ENCODE measurements at regions not wholly inside any gene's neighbourhood (a gene's known extent, or its start where the extent isn't known, plus 50 kb on each side); places are given as distances from the start of the nearest gene placed in this dataset.

DNA sequence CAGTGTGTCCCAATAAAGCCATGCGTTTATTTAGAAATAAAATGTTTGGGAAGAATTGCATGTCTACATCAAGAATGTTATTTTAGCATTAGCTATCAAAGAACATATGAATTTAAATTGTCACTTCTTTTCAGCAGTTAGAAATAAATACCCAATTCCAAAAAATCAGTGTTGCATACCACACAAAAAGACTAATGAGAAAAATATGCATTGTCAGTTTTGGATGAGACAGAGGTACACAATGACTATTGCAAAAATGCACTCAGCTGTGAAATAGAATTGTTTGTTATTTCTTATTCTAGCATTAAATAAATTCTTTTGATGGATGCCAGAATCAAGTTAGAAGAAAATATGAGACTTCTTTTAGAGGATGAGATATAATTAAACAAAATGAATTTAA lies 833.9 kb downstream of the SLITRK1 start:
- WGBS, 4 donors, result 70 to 86% (median 73%) methylated on average over 1 of the region's 1 CpG
- DNase-seq, result no peak
- H3K27me3 ChIP-seq, result no peaks in the 10 kb centered on the region
- no peaks in the 10 kb centered on the region for H3K36me3 ChIP-seq (replicated peaks in 1 of 2)
- no peak overlapping the region for H3K4me3 ChIP-seq
- H3K27ac ChIP-seq, result no peak overlapping the region
- H3K4me1 ChIP-seq (replicated peaks in 1 of 2), result no peaks in the 10 kb centered on the region
- TF ChIP-seq, protein P1, sequence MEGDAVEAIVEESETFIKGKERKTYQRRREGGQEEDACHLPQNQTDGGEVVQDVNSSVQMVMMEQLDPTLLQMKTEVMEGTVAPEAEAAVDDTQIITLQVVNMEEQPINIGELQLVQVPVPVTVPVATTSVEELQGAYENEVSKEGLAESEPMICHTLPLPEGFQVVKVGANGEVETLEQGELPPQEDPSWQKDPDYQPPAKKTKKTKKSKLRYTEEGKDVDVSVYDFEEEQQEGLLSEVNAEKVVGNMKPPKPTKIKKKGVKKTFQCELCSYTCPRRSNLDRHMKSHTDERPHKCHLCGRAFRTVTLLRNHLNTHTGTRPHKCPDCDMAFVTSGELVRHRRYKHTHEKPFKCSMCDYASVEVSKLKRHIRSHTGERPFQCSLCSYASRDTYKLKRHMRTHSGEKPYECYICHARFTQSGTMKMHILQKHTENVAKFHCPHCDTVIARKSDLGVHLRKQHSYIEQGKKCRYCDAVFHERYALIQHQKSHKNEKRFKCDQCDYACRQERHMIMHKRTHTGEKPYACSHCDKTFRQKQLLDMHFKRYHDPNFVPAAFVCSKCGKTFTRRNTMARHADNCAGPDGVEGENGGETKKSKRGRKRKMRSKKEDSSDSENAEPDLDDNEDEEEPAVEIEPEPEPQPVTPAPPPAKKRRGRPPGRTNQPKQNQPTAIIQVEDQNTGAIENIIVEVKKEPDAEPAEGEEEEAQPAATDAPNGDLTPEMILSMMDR (IDR thresholded peaks at IDR 0.05), result no peak
- intact Hi-C loops (cut with DNase I), result no loop called here
- H3K9me3 ChIP-seq (replicated peaks in 1 of 3), result peaks cover 0 to 9% (median 0%) of the 10 kb centered on the region in 3 donors

DNA sequence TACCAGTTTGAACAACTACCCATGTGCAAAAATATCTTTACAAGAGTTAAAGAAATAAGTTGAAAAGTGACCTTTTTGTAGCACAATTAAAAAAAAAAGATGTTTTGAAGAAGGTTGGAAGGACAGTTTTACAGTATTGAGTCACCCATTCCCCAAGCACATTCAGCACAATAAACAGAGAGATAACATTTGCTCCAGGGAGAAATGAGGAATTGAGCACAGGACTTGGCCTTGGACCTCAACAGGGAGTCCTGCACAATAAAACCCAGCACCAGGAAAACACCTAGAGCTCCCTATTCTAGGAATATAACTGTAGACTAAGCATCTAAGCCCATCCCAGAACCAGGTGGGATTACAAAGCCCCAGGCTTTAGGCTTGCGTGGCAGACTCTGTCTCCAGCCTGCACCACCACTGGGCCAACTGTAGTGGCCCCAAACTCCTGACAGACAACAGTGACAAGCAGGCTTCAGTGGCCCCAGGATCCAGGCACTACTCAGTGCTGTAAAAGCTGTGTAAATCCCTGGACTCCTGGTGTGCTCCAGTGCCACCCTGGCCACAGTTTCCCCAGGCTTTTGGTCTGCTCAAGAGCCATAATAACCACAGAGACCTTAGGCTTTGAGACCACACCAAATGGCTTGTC lies 857.2 kb downstream of the SLITRK1 start:
- TF ChIP-seq POLR2A (IDR thresholded peaks at IDR 0.05), result no peak
- TF ChIP-seq, protein P1 (IDR thresholded peaks at IDR 0.05), result no peak
- Histone ChIP-seq H3K27me3 (no peaks in the 10 kb centered on the region), H3K36me3 (replicated peaks in 1 of 2) (no peaks in the 10 kb centered on the region), H3K4me1 (replicated peaks in 1 of 2) (no peaks in the 10 kb centered on the region), H3K27ac (no peak overlapping the region), H3K9me3 (replicated peaks in 1 of 3) (no peaks in the 10 kb centered on the region), H3K4me3 (no peak overlapping the region)
- WGBS, 4 donors, result 88 to 93% (median 89%) methylated on average over 1 of the region's 1 CpG; no CpG with 5 or more reads in 1 of the 4 donors
- intact Hi-C loops (cut with DNase I), result no loop called here
- DNase-seq, result no peak

DNA sequence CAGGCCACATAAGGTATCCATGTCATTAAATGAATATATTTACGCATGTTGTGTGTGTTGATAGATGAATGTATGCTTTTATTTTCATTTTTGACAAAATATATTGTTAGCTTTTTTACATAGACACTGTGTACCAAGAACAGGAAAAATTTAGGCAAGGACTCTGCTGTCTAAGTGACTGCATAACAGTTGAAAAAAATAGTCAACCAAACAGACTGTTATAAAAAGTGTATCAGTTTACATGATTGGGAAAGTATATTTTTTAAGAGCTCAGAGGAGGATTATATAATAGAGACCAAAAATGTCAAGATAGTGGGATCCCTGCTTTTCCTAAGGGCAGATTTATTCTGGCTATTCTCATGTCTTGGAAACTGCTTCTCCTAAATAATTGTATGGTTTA lies 858.0 kb downstream of the SLITRK1 start:
- Histone ChIP-seq H3K27ac (no peak overlapping the region), H3K4me1 (replicated peaks in 1 of 2) (no peaks in the 10 kb centered on the region), H3K36me3 (replicated peaks in 1 of 2) (no peaks in the 10 kb centered on the region), H3K27me3 (no peaks in the 10 kb centered on the region), H3K9me3 (replicated peaks in 1 of 3) (no peaks in the 10 kb centered on the region), H3K4me3 (no peak overlapping the region)
- TF ChIP-seq, protein P1 (IDR thresholded peaks at IDR 0.05), result no peak
- TF ChIP-seq POLR2A (IDR thresholded peaks at IDR 0.05), result no peak
- 69 to 90% (median 76%) methylated on average over 1 of the region's 1 CpG for WGBS, 4 donors
- DNase-seq, result no peak
- intact Hi-C loops (cut with DNase I), result no loop called here

DNA sequence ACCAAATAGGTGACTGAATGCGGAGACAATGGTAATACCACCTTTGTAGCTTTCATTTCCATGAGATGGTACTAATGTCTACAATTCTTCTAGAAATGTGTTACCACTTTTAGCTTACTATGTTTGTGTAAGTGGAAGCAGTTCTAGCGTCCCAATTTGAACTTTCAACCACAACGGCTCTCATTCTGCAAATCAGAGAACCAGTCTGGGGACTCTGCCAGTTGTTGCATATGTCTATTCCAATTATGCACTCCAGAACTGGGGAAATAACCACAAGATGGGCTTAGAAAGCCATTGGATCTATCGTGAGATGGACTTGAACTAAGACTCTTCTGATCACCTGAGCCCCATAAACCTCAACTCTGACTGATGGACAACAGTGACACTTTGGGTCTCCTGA lies 862.3 kb downstream of the SLITRK1 start:
- TF ChIP-seq POLR2A (IDR thresholded peaks at IDR 0.05), result no peak
- TF ChIP-seq, protein P1 (IDR thresholded peaks at IDR 0.05), result no peak
- H3K4me1 ChIP-seq (replicated peaks in 1 of 2), result no peaks in the 10 kb centered on the region
- H3K36me3 ChIP-seq (replicated peaks in 1 of 2), result no peaks in the 10 kb centered on the region
- no peak overlapping the region for H3K27ac ChIP-seq
- H3K9me3 ChIP-seq (replicated peaks in 1 of 3), result no peaks in the 10 kb centered on the region
- DNase-seq, result no peak
- intact Hi-C loops (cut with DNase I), result no loop called here
- no peak overlapping the region for H3K4me3 ChIP-seq
- no peaks in the 10 kb centered on the region for H3K27me3 ChIP-seq
- WGBS, 4 donors, result 62 to 77% (median 71%) methylated on average over 4 of the region's 4 CpGs
